Breast epithelium (tissue), 4 donors: ENCODE measurements at regions not wholly inside any gene's neighbourhood (a gene's known extent, or its start where the extent isn't known, plus 50 kb on each side); places are given as distances from the start of the nearest gene placed in this dataset.

Experiments
- DNase-seq, 2 donors: peaks; one replicate each; pipeline ENCODE4 v3.0.0-alpha.2; 2019; ENCODE audit warnings: low spot score in 2 of 2
- H3K27ac ChIP-seq, 2 donors: fragments of 200-600 bp; sonication (generic) in 1 of 2; one replicate each; pipeline ENCODE4 v1.5.1; 2016 to 2019; ENCODE audit warnings: mild to moderate bottlenecking in 1 of 2
- H3K27me3 ChIP-seq, 2 donors: fragments of 200-600 bp; sonication (generic) in 1 of 2; one replicate each; pipeline versions ENCODE4 v1.5.1 to v1.6.0; 2017 to 2019; ENCODE audit warnings: control low read depth in 1 of 2, mild to moderate bottlenecking in 1 of 2
- H3K36me3 ChIP-seq: fragments of 200-600 bp; one replicate; pipeline ENCODE4 v1.5.1; 2019
- H3K4me1 ChIP-seq, 2 donors: fragments of 200-600 bp; sonication (generic); one replicate each; pipeline ENCODE4 v1.5.1; 2016 to 2019; ENCODE audit warnings: control low read depth in 1 of 2
- H3K4me3 ChIP-seq, 3 donors: fragments of 200-600 bp; sonication (generic); 1 replicate in 2 of 3; 2 replicates in 1 of 3; pipeline ENCODE4 v1.5.1; 2016 to 2019; ENCODE audit warnings: mild to moderate bottlenecking in 3 of 3, moderate library complexity in 2 of 3
- H3K9me3 ChIP-seq, 2 donors: fragments of 200-600 bp; sonication (generic) in 1 of 2; one replicate each; pipeline ENCODE4 v1.5.1; 2016 to 2019; ENCODE audit warnings: control low read depth in 1 of 2
- CTCF ChIP-seq, 3 donors: fragments of 450-650 bp; IDR thresholded peaks; one replicate each; pipeline ENCODE4 v1.5.1; 2016 to 2017; ENCODE audit warnings: antibody characterized with exemption in 3 of 3, mild to moderate bottlenecking in 3 of 3, moderate library complexity in 3 of 3
- POLR2A ChIP-seq: fragments of 450-650 bp; IDR thresholded peaks from one replicate; pipeline ENCODE4 v1.6.1; 2016; ENCODE audit warnings: antibody characterized with exemption, mild to moderate bottlenecking, moderate library complexity
- POLR2AphosphoS5 ChIP-seq, 3 donors: sonication (generic); formaldehyde crosslinking; IDR thresholded peaks; one replicate each; pipeline ENCODE4 v1.6.1; 2017; ENCODE audit warnings: antibody characterized with exemption in 3 of 3
- intact Hi-C: fragments of 100-400 bp; cut with DNase I; formaldehyde crosslinking; loops from one replicate; pipeline ENCODE4 v1.15.1; 2023; ENCODE audit warnings: low total_unique reads

GRCh38 chr6:142521791-142522190, 220.0 kb downstream of the ADGRG6 start:
- Histone ChIP-seq H3K4me3 (no peak overlapping the region), H3K4me1 (no peaks in the 10 kb centered on the region), H3K36me3 (no peaks in the 10 kb centered on the region), H3K27me3 (no peaks in the 10 kb centered on the region), H3K9me3 (peaks cover 0 to 3% of the 10 kb centered on the region in 2 donors), H3K27ac (no peak overlapping the region)
- intact Hi-C loops: no loop called here
- no peak for DNase-seq
- TF ChIP-seq POLR2A (no peak), CTCF (IDR thresholded peaks at IDR 0.05) (no peak), POLR2AphosphoS5 (IDR thresholded peaks at IDR 0.05) (no peak)

- H3K4me3 ChIP-seq: no peak overlapping the region
- no peak for DNase-seq
- TF ChIP-seq CTCF (IDR thresholded peaks at IDR 0.05) (no peak), POLR2A (no peak), POLR2AphosphoS5 (IDR thresholded peaks at IDR 0.05) (no peak)
- intact Hi-C loops: no loop called here
- H3K27ac ChIP-seq: no peak overlapping the region
- no peaks in the 10 kb centered on the region for H3K27me3 ChIP-seq
- H3K4me1 ChIP-seq: no peaks in the 10 kb centered on the region
- H3K36me3 ChIP-seq: no peaks in the 10 kb centered on the region
- H3K9me3 ChIP-seq: no peaks in the 10 kb centered on the region
These were observed 221.9 kb downstream of the ADGRG6 start for GRCh38 chr6:142523515-142524375.

GRCh38 chr6:142530566-142530965, 228.8 kb downstream of the ADGRG6 start:
- TF ChIP-seq CTCF (IDR thresholded peaks at IDR 0.05) (no peak), POLR2AphosphoS5 (IDR thresholded peaks at IDR 0.05) (no peak), POLR2A (no peak)
- H3K9me3 ChIP-seq: peaks cover 14 to 15% of the 10 kb centered on the region in 2 donors

GRCh38 chr6:142531727-142532126, 229.9 kb downstream of the ADGRG6 start:
- no peaks in the 10 kb centered on the region for H3K27me3 ChIP-seq
- TF ChIP-seq POLR2AphosphoS5 (IDR thresholded peaks at IDR 0.05) (no peak), CTCF (IDR thresholded peaks at IDR 0.05) (no peak), POLR2A (no peak)
- no peak overlapping the region for H3K4me3 ChIP-seq
- intact Hi-C loops: no loop called here
- H3K36me3 ChIP-seq: no peaks in the 10 kb centered on the region
- no peak for DNase-seq
- H3K27ac ChIP-seq: no peak overlapping the region
- peaks cover 14 to 19% of the 10 kb centered on the region in 2 donors for H3K9me3 ChIP-seq
- H3K4me1 ChIP-seq: no peaks in the 10 kb centered on the region

More at GRCh38 chr6:142530566-142530965, 228.8 kb downstream of the ADGRG6 start:
- Histone ChIP-seq H3K27me3 (no peaks in the 10 kb centered on the region), H3K27ac (no peak overlapping the region), H3K4me1 (no peaks in the 10 kb centered on the region), H3K4me3 (no peak overlapping the region), H3K36me3 (no peaks in the 10 kb centered on the region)
- no peak for DNase-seq
- intact Hi-C loops: no loop called here

GRCh38 chr6:142534076-142534475, 232.3 kb downstream of the ADGRG6 start:
- H3K27me3 ChIP-seq: no peaks in the 10 kb centered on the region
- no peak overlapping the region for H3K27ac ChIP-seq
- intact Hi-C loops: no loop called here
- DNase-seq: no peak
- TF ChIP-seq POLR2A: no peak
- TF ChIP-seq POLR2AphosphoS5 (IDR thresholded peaks at IDR 0.05): no peak
- no peak for TF ChIP-seq CTCF (IDR thresholded peaks at IDR 0.05)
- H3K9me3 ChIP-seq: peaks cover 14 to 19% of the 10 kb centered on the region in 2 donors
- H3K4me1 ChIP-seq: no peaks in the 10 kb centered on the region
- H3K36me3 ChIP-seq: no peaks in the 10 kb centered on the region
- H3K4me3 ChIP-seq: no peak overlapping the region
